ENCODE measurements at regions not wholly inside any gene's neighbourhood (a gene's known extent, or its start where the extent isn't known, plus 50 kb on each side); places are given as distances from the start of the nearest gene placed in this dataset.

DNA sequence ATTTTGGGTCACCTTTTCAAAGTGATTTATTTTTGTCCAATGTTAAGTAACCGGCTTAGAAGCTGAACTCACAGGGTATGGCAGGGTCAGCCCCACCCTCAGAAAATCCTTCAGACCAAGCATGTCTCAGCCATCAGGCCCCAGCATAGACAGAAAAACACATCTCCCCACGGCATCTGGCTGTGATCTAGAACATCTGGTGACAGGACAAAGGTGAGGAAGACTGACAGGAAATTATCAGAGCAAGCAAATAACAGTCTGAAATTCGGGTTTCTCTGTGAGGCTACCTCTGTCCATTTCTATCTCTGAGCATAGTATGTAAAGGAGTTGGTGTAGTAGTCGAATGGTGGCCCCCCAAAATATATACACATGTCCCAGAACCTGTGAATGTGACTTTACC, 177.0 kb upstream of the C1GALT1 start:
- TF ChIP-seq, protein P1, sequence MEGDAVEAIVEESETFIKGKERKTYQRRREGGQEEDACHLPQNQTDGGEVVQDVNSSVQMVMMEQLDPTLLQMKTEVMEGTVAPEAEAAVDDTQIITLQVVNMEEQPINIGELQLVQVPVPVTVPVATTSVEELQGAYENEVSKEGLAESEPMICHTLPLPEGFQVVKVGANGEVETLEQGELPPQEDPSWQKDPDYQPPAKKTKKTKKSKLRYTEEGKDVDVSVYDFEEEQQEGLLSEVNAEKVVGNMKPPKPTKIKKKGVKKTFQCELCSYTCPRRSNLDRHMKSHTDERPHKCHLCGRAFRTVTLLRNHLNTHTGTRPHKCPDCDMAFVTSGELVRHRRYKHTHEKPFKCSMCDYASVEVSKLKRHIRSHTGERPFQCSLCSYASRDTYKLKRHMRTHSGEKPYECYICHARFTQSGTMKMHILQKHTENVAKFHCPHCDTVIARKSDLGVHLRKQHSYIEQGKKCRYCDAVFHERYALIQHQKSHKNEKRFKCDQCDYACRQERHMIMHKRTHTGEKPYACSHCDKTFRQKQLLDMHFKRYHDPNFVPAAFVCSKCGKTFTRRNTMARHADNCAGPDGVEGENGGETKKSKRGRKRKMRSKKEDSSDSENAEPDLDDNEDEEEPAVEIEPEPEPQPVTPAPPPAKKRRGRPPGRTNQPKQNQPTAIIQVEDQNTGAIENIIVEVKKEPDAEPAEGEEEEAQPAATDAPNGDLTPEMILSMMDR (IDR thresholded peaks at IDR 0.05) = no peak
- TF ChIP-seq EP300 (IDR thresholded peaks at IDR 0.05) = no peak
- no peak for TF ChIP-seq POLR2A (IDR thresholded peaks at IDR 0.05; ENCODE audit: low read depth)

Data from esophagus muscularis mucosa (tissue), 4 donors.